ENCODE measurements at regions not wholly inside any gene's neighbourhood (a gene's known extent, or its start where the extent isn't known, plus 50 kb on each side); places are given as distances from the start of the nearest gene placed in this dataset.

DNA sequence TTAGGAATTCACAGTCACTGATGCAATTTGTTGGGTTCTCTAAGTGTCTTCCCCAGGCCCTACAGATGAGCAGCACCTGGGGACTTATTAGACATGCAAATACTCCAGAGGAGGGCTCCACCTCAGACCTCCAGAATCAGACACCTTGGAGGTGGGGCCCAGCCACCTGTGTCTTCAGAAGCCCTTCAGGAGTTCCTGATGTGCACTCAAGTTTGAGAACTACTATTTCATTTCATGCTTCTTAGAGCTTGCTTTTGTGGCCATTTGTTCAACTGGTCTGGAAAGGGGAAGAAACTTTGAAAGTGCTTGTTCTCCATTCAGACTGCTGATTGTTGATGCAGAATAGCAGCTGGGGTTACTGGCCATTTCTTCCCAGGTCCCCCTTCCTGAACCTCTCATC lies 472.0 kb downstream of the COG6 start:
- TF ChIP-seq, protein P1, sequence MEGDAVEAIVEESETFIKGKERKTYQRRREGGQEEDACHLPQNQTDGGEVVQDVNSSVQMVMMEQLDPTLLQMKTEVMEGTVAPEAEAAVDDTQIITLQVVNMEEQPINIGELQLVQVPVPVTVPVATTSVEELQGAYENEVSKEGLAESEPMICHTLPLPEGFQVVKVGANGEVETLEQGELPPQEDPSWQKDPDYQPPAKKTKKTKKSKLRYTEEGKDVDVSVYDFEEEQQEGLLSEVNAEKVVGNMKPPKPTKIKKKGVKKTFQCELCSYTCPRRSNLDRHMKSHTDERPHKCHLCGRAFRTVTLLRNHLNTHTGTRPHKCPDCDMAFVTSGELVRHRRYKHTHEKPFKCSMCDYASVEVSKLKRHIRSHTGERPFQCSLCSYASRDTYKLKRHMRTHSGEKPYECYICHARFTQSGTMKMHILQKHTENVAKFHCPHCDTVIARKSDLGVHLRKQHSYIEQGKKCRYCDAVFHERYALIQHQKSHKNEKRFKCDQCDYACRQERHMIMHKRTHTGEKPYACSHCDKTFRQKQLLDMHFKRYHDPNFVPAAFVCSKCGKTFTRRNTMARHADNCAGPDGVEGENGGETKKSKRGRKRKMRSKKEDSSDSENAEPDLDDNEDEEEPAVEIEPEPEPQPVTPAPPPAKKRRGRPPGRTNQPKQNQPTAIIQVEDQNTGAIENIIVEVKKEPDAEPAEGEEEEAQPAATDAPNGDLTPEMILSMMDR (IDR thresholded peaks at IDR 0.05), result no peak
- TF ChIP-seq EP300 (IDR thresholded peaks at IDR 0.05), result no peak
- TF ChIP-seq POLR2A (IDR thresholded peaks at IDR 0.05), result no peak
- TF ChIP-seq POLR2AphosphoS5 (IDR thresholded peaks at IDR 0.05), result no peak
